ENCODE measurements at regions not wholly inside any gene's neighbourhood (a gene's known extent, or its start where the extent isn't known, plus 50 kb on each side); places are given as distances from the start of the nearest gene placed in this dataset.

DNA sequence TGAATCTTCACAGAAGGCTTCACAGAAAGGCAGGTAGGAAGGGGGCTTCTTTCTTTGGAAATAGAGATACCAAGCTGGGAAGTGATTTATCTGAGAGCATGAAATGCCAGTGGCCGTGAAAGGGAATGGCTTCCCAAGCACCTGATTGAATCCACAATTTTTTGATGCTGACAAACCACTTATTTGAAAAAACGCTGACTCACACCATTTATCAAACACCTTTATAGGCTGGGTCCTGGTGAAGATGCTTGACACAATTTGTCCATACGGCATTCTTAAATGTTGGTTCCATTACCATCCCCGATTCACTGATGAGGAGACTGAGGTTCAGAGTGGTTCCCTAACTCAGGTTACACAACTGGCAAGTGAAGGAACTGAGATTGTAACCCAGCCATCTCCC lies 64.1 kb upstream of the POMGNT2 start:
- TF ChIP-seq, protein P1, sequence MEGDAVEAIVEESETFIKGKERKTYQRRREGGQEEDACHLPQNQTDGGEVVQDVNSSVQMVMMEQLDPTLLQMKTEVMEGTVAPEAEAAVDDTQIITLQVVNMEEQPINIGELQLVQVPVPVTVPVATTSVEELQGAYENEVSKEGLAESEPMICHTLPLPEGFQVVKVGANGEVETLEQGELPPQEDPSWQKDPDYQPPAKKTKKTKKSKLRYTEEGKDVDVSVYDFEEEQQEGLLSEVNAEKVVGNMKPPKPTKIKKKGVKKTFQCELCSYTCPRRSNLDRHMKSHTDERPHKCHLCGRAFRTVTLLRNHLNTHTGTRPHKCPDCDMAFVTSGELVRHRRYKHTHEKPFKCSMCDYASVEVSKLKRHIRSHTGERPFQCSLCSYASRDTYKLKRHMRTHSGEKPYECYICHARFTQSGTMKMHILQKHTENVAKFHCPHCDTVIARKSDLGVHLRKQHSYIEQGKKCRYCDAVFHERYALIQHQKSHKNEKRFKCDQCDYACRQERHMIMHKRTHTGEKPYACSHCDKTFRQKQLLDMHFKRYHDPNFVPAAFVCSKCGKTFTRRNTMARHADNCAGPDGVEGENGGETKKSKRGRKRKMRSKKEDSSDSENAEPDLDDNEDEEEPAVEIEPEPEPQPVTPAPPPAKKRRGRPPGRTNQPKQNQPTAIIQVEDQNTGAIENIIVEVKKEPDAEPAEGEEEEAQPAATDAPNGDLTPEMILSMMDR (IDR thresholded peaks at IDR 0.05; ENCODE audit: borderline replicate concordance, extremely low read depth, low read length, poor library complexity, severe bottlenecking), result no peak
- no peak for TF ChIP-seq EZH2 (IDR thresholded peaks at IDR 0.05; ENCODE audit: borderline replicate concordance, low read depth, low read length, severe bottlenecking)
